Liver (tissue), 7 donors: ENCODE measurements at regions not wholly inside any gene's neighbourhood (a gene's known extent, or its start where the extent isn't known, plus 50 kb on each side); places are given as distances from the start of the nearest gene placed in this dataset.

Source experiments
- DNase-seq: peaks from one replicate; pipeline ENCODE4 v3.0.0-alpha.2; 2017; ENCODE audit warnings: low spot score
- H3K27ac ChIP-seq, 2 donors: one replicate each; pipeline ENCODE4 v1.7.0; 2013; ENCODE audit warnings: inconsistent platforms in 2 of 2, low read length in 2 of 2, control low read depth in 1 of 2, low read depth in 1 of 2, mild to moderate bottlenecking in 1 of 2
- H3K27me3 ChIP-seq, 4 donors: one replicate each; pipeline versions ENCODE4 v1.6.1 to v1.7.0; 2013; ENCODE audit warnings: low read length in 3 of 4, inconsistent platforms in 1 of 4, mild to moderate bottlenecking in 1 of 4, moderate library complexity in 1 of 4; ENCODE audit not compliant: control insufficient read depth in 4 of 4, insufficient read depth in 4 of 4
- H3K36me3 ChIP-seq, 4 donors: one replicate each; pipeline versions ENCODE4 v1.6.1 to v1.7.0; 2013; ENCODE audit warnings: low read length in 3 of 4, mild to moderate bottlenecking in 3 of 4, low read depth in 1 of 4, moderate library complexity in 1 of 4; ENCODE audit not compliant: control insufficient read depth in 4 of 4, insufficient read depth in 3 of 4
- H3K4me1 ChIP-seq, 4 donors: one replicate each; pipeline versions ENCODE4 v1.6.1 to v1.7.0; 2013; ENCODE audit warnings: low read length in 3 of 4, mild to moderate bottlenecking in 3 of 4, moderate library complexity in 1 of 4; ENCODE audit not compliant: control insufficient read depth in 4 of 4, insufficient read depth in 4 of 4
- H3K4me3 ChIP-seq, 3 donors: one replicate each; pipeline versions ENCODE4 v1.6.1 to v1.7.0; 2013; ENCODE audit warnings: low read length in 3 of 3, control low read depth in 1 of 3, low read depth in 1 of 3, mild to moderate bottlenecking in 1 of 3
- H3K9ac ChIP-seq, 2 donors: one replicate each; pipeline ENCODE4 v1.7.0; 2013; ENCODE audit warnings: low read length in 2 of 2, mild to moderate bottlenecking in 2 of 2, moderate library complexity in 2 of 2, control low read depth in 1 of 2, low read depth in 1 of 2
- H3K9me3 ChIP-seq, 4 donors: one replicate each; pipeline versions ENCODE4 v1.6.1 to v1.7.0; 2013; ENCODE audit warnings: low read length in 3 of 4; ENCODE audit not compliant: control insufficient read depth in 4 of 4
- EGR1 ChIP-seq, 2 donors: IDR thresholded peaks; 2 replicates each; pipeline ENCODE4 v1.6.1; 2016 to 2018; ENCODE audit warnings: antibody characterized with exemption in 2 of 2, low read depth in 2 of 2
- FOXA1 ChIP-seq: IDR thresholded peaks from 2 replicates; pipeline ENCODE4 v1.6.1; 2016; ENCODE audit warnings: antibody characterized with exemption
- FOXA2 ChIP-seq: IDR thresholded peaks from 2 replicates; pipeline ENCODE4 v1.6.1; 2016; ENCODE audit warnings: antibody characterized with exemption
- GABPA ChIP-seq, 2 donors: IDR thresholded peaks in 1 of 2; conservative IDR thresholded peaks in 1 of 2; 2 replicates each; pipeline ENCODE4 v1.6.1; 2016; ENCODE audit warnings: antibody characterized with exemption in 2 of 2, mild to moderate bottlenecking in 1 of 2, moderate library complexity in 1 of 2
- HNF4A ChIP-seq, 2 donors: conservative IDR thresholded peaks; 2 replicates each; pipeline ENCODE4 v1.6.1; 2016; ENCODE audit warnings: antibody characterized with exemption in 2 of 2, mild to moderate bottlenecking in 2 of 2
- HNF4G ChIP-seq: IDR thresholded peaks from 2 replicates; pipeline ENCODE4 v1.6.1; 2016; ENCODE audit warnings: antibody characterized with exemption
- JUND ChIP-seq, 2 donors: IDR thresholded peaks; 2 replicates each; pipeline ENCODE4 v1.6.1; 2016; ENCODE audit warnings: antibody characterized with exemption in 2 of 2
- NR2F2 ChIP-seq: IDR thresholded peaks from 2 replicates; pipeline ENCODE4 v1.6.1; 2016; ENCODE audit warnings: antibody characterized with exemption
- RAD21 ChIP-seq, 2 donors: IDR thresholded peaks; 2 replicates each; pipeline ENCODE4 v1.6.1; 2016; ENCODE audit warnings: antibody characterized with exemption in 2 of 2, mild to moderate bottlenecking in 2 of 2
- RXRA ChIP-seq, 2 donors: IDR thresholded peaks; 2 replicates each; pipeline ENCODE4 v1.6.1; 2017 to 2018; ENCODE audit warnings: antibody characterized with exemption in 2 of 2, mild to moderate bottlenecking in 1 of 2
- SP1 ChIP-seq: IDR thresholded peaks from 2 replicates; pipeline ENCODE4 v1.6.1; 2018; ENCODE audit warnings: antibody characterized with exemption, mild to moderate bottlenecking
- TAF1 ChIP-seq: conservative IDR thresholded peaks from 2 replicates; pipeline ENCODE4 v1.6.1; 2016; ENCODE audit warnings: antibody characterized with exemption, mild to moderate bottlenecking
- YY1 ChIP-seq: IDR thresholded peaks from 2 replicates; pipeline ENCODE4 v1.6.1; 2016; ENCODE audit warnings: antibody characterized with exemption, mild to moderate bottlenecking
- TF ChIP-seq, protein P1 (sequence below): fragments of 150-350 bp; IDR thresholded peaks from 2 replicates; pipeline ENCODE4 v1.5.1; 2017; ENCODE audit warnings: improper control_type of control experiment, low read depth, low read length; ENCODE audit not compliant: missing input control
- TF ChIP-seq, protein P2 (sequence below): IDR thresholded peaks from 2 replicates; pipeline ENCODE4 v1.6.1; 2016; ENCODE audit warnings: antibody characterized with exemption
- TF ChIP-seq, protein P3 (sequence below): IDR thresholded peaks from 2 replicates; pipeline ENCODE4 v1.6.1; 2016; ENCODE audit warnings: antibody characterized with exemption
- TF ChIP-seq, protein P4 (sequence below): IDR thresholded peaks from 2 replicates; pipeline ENCODE4 v1.6.1; 2016; ENCODE audit warnings: antibody characterized with exemption, mild to moderate bottlenecking
- TF ChIP-seq, protein P5 (sequence below): IDR thresholded peaks from 2 replicates; pipeline ENCODE4 v1.6.1; 2016; ENCODE audit warnings: antibody characterized with exemption
- donor health status: healthy.
- donor health status: healthy.
- donor health status: healthy.
- donor health status: healthy.

DNA sequence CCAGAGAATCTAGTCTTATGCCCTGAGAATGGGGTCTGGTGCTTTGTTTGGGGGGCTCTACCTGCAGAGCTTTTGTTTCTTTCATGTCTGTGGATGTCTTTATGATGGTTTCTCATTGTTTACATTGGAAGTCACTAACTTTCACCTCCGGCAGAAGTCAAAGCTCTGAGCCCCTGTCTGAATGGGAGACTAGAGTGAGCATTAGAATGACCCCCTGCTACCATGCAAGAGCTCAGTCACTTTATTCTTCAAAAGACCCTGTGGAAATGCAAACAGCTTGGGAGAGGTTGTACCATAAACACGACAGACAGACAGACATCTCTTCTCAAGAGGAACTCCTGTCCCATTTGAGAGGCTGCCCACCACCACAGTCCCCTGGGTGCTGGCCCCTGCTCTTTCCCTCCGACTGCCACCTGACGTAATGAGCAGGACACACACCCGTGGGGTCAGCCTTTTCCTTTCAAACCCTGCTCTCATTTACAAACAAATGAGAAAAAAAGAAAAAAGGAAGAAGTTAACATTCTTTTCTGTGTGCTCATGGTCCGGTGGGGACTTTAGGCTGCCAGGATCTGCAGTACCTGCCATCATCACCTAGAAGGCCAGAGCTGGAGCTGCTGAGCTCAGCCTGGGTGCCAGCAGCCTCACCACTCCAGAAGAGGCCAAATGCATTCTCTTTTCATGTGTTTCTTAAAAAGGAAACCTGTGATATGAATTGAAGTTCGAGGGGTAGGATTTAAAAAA lies 91.6 kb downstream of the FZD1 start (continued):
- TF ChIP-seq EGR1 (IDR thresholded peaks at IDR 0.05; ENCODE audit: low read depth in 2 of 2) (no peak), HNF4A (conservative IDR thresholded peaks at IDR 0.05) (no peak), HNF4G (no peak), RAD21 (IDR thresholded peaks at IDR 0.05) (no peak), YY1 (no peak), RXRA (IDR thresholded peaks at IDR 0.05) (no peak), TAF1 (no peak)
- TF ChIP-seq, protein P1, sequence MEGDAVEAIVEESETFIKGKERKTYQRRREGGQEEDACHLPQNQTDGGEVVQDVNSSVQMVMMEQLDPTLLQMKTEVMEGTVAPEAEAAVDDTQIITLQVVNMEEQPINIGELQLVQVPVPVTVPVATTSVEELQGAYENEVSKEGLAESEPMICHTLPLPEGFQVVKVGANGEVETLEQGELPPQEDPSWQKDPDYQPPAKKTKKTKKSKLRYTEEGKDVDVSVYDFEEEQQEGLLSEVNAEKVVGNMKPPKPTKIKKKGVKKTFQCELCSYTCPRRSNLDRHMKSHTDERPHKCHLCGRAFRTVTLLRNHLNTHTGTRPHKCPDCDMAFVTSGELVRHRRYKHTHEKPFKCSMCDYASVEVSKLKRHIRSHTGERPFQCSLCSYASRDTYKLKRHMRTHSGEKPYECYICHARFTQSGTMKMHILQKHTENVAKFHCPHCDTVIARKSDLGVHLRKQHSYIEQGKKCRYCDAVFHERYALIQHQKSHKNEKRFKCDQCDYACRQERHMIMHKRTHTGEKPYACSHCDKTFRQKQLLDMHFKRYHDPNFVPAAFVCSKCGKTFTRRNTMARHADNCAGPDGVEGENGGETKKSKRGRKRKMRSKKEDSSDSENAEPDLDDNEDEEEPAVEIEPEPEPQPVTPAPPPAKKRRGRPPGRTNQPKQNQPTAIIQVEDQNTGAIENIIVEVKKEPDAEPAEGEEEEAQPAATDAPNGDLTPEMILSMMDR: no peak

DNA sequence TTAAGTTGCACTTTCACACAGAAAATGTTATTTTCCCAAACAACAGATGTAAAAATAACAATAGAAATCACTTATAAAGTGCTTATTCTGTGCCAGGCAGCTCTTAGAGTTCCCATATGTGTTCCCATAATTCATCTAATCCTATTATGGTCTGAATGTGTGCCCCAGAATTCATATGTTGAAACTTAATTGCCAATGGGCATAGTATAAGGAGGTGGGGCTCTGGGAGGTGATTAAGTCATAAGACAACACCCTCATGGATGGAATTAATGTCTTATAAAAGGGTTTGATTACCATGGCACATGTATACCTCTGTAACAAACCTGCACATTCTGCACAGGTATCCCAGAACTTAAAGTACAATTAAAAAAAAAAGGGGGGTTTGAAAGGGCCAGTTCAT lies 92.7 kb downstream of the FZD1 start:
- DNase-seq: no peak
- no peak overlapping the region for H3K9ac ChIP-seq
- H3K36me3 ChIP-seq: no peaks in the 10 kb centered on the region
- H3K9me3 ChIP-seq: no peaks in the 10 kb centered on the region
- H3K27me3 ChIP-seq: peaks cover 0 to 2% (median 0%) of the 10 kb centered on the region in 4 donors
- H3K4me1 ChIP-seq: no peaks in the 10 kb centered on the region
- H3K4me3 ChIP-seq: no peak overlapping the region
- H3K27ac ChIP-seq: no peak overlapping the region
- TF ChIP-seq FOXA2: no peak
- no peak for TF ChIP-seq YY1
- TF ChIP-seq, protein P2, sequence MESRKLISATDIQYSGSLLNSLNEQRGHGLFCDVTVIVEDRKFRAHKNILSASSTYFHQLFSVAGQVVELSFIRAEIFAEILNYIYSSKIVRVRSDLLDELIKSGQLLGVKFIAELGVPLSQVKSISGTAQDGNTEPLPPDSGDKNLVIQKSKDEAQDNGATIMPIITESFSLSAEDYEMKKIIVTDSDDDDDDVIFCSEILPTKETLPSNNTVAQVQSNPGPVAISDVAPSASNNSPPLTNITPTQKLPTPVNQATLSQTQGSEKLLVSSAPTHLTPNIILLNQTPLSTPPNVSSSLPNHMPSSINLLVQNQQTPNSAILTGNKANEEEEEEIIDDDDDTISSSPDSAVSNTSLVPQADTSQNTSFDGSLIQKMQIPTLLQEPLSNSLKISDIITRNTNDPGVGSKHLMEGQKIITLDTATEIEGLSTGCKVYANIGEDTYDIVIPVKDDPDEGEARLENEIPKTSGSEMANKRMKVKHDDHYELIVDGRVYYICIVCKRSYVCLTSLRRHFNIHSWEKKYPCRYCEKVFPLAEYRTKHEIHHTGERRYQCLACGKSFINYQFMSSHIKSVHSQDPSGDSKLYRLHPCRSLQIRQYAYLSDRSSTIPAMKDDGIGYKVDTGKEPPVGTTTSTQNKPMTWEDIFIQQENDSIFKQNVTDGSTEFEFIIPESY: no peak
- no peak for TF ChIP-seq FOXA1
- TF ChIP-seq, protein P3, sequence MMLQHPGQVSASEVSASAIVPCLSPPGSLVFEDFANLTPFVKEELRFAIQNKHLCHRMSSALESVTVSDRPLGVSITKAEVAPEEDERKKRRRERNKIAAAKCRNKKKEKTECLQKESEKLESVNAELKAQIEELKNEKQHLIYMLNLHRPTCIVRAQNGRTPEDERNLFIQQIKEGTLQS: no peak
- TF ChIP-seq JUND (IDR thresholded peaks at IDR 0.05): no peak
- no peak for TF ChIP-seq SP1
- TF ChIP-seq RAD21 (IDR thresholded peaks at IDR 0.05): no peak
- TF ChIP-seq, protein P4, sequence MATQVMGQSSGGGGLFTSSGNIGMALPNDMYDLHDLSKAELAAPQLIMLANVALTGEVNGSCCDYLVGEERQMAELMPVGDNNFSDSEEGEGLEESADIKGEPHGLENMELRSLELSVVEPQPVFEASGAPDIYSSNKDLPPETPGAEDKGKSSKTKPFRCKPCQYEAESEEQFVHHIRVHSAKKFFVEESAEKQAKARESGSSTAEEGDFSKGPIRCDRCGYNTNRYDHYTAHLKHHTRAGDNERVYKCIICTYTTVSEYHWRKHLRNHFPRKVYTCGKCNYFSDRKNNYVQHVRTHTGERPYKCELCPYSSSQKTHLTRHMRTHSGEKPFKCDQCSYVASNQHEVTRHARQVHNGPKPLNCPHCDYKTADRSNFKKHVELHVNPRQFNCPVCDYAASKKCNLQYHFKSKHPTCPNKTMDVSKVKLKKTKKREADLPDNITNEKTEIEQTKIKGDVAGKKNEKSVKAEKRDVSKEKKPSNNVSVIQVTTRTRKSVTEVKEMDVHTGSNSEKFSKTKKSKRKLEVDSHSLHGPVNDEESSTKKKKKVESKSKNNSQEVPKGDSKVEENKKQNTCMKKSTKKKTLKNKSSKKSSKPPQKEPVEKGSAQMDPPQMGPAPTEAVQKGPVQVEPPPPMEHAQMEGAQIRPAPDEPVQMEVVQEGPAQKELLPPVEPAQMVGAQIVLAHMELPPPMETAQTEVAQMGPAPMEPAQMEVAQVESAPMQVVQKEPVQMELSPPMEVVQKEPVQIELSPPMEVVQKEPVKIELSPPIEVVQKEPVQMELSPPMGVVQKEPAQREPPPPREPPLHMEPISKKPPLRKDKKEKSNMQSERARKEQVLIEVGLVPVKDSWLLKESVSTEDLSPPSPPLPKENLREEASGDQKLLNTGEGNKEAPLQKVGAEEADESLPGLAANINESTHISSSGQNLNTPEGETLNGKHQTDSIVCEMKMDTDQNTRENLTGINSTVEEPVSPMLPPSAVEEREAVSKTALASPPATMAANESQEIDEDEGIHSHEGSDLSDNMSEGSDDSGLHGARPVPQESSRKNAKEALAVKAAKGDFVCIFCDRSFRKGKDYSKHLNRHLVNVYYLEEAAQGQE: no peak
- no peak for TF ChIP-seq HNF4A (conservative IDR thresholded peaks at IDR 0.05)
- no peak for TF ChIP-seq EGR1 (IDR thresholded peaks at IDR 0.05; ENCODE audit: low read depth in 2 of 2)
- TF ChIP-seq HNF4G: no peak
- TF ChIP-seq, protein P1: no peak
- TF ChIP-seq RXRA (IDR thresholded peaks at IDR 0.05): no peak
- no peak for TF ChIP-seq TAF1
- TF ChIP-seq, protein P5, sequence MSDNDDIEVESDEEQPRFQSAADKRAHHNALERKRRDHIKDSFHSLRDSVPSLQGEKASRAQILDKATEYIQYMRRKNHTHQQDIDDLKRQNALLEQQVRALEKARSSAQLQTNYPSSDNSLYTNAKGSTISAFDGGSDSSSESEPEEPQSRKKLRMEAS: no peak
- no peak for TF ChIP-seq NR2F2
- TF ChIP-seq GABPA (IDR thresholded peaks at IDR 0.05 in 1 of 2, conservative IDR thresholded peaks at IDR 0.05 in 1 of 2): no peak
